ENCODE measurements at regions not wholly inside any gene's neighbourhood (a gene's known extent, or its start where the extent isn't known, plus 50 kb on each side); places are given as distances from the start of the nearest gene placed in this dataset.

DNA sequence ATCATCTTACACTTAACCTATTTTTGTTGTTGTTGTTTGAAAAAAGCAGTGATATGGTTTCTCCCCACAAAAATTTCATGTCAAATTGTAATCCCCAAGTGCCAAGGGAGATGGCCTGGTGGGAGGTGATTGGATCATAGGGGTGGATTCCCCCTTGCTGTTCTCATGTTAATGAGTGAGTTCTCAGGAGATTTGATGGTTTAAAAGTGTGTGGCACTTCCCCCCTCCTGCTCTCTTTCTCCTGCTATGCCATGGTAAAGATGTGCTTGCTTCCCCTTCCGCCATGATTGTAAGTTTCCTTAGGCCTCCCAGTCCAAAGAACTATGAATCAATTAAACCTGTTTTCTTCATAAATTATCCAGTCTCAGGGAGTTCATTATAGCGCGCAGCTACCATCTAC is 1362.7 kb upstream of the FAM98A start:
- Histone ChIP-seq H3K9me3 (ENCODE audit: low read length) (no peaks in the 10 kb centered on the region), H3F3A (ENCODE audit: insufficient read depth, low read length, poor library complexity, severe bottlenecking) (no peaks in the 10 kb centered on the region), H3K27ac (ENCODE audit: low read length) (no peak overlapping the region), H3K36me3 (ENCODE audit: insufficient read depth, low read length) (no peaks in the 10 kb centered on the region), H3K27me3 (ENCODE audit: insufficient read depth, low read depth, low read length) (no peaks in the 10 kb centered on the region), H2AFZ (ENCODE audit: low read depth, low read length) (no peak overlapping the region), H3K9ac (ENCODE audit: low read length) (no peak overlapping the region), H3K4me2 (ENCODE audit: low read length) (no peak overlapping the region), H3K4me3 (ENCODE audit: low read length) (no peak overlapping the region), H4K20me1 (ENCODE audit: insufficient read depth) (no peaks in the 10 kb centered on the region), H3K9me2 (ENCODE audit: insufficient read depth, low read length) (no peaks in the 10 kb centered on the region), H3K79me2 (replicated peaks; ENCODE audit: insufficient read depth, low read length) (no peaks in the 10 kb centered on the region)
- no peak for TF ChIP-seq EP300 (conservative IDR thresholded peaks at IDR 0.05; ENCODE audit: poor library complexity, severe bottlenecking)
- no peak for TF ChIP-seq EZH2 (IDR thresholded peaks at IDR 0.05; ENCODE audit: borderline replicate concordance, insufficient read depth, low read length, poor library complexity, severe bottlenecking)
- TF ChIP-seq RAD21 (conservative IDR thresholded peaks at IDR 0.05) = no peak
- no peak for TF ChIP-seq MXI1 (conservative IDR thresholded peaks at IDR 0.05; ENCODE audit: poor library complexity, severe bottlenecking)
- TF ChIP-seq, protein P1, sequence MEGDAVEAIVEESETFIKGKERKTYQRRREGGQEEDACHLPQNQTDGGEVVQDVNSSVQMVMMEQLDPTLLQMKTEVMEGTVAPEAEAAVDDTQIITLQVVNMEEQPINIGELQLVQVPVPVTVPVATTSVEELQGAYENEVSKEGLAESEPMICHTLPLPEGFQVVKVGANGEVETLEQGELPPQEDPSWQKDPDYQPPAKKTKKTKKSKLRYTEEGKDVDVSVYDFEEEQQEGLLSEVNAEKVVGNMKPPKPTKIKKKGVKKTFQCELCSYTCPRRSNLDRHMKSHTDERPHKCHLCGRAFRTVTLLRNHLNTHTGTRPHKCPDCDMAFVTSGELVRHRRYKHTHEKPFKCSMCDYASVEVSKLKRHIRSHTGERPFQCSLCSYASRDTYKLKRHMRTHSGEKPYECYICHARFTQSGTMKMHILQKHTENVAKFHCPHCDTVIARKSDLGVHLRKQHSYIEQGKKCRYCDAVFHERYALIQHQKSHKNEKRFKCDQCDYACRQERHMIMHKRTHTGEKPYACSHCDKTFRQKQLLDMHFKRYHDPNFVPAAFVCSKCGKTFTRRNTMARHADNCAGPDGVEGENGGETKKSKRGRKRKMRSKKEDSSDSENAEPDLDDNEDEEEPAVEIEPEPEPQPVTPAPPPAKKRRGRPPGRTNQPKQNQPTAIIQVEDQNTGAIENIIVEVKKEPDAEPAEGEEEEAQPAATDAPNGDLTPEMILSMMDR (IDR thresholded peaks at IDR 0.05; ENCODE audit: poor library complexity, severe bottlenecking) = no peak
- TF ChIP-seq POLR2AphosphoS5 (IDR thresholded peaks at IDR 0.05) = no peak
- no peak for TF ChIP-seq SMC3 (conservative IDR thresholded peaks at IDR 0.05; ENCODE audit: poor library complexity)
- TF ChIP-seq, protein P2, sequence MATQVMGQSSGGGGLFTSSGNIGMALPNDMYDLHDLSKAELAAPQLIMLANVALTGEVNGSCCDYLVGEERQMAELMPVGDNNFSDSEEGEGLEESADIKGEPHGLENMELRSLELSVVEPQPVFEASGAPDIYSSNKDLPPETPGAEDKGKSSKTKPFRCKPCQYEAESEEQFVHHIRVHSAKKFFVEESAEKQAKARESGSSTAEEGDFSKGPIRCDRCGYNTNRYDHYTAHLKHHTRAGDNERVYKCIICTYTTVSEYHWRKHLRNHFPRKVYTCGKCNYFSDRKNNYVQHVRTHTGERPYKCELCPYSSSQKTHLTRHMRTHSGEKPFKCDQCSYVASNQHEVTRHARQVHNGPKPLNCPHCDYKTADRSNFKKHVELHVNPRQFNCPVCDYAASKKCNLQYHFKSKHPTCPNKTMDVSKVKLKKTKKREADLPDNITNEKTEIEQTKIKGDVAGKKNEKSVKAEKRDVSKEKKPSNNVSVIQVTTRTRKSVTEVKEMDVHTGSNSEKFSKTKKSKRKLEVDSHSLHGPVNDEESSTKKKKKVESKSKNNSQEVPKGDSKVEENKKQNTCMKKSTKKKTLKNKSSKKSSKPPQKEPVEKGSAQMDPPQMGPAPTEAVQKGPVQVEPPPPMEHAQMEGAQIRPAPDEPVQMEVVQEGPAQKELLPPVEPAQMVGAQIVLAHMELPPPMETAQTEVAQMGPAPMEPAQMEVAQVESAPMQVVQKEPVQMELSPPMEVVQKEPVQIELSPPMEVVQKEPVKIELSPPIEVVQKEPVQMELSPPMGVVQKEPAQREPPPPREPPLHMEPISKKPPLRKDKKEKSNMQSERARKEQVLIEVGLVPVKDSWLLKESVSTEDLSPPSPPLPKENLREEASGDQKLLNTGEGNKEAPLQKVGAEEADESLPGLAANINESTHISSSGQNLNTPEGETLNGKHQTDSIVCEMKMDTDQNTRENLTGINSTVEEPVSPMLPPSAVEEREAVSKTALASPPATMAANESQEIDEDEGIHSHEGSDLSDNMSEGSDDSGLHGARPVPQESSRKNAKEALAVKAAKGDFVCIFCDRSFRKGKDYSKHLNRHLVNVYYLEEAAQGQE (IDR thresholded peaks at IDR 0.05; ENCODE audit: borderline replicate concordance) = no peak
- no peak for TF ChIP-seq TAF1 (IDR thresholded peaks at IDR 0.05; ENCODE audit: low read depth)

DNA sequence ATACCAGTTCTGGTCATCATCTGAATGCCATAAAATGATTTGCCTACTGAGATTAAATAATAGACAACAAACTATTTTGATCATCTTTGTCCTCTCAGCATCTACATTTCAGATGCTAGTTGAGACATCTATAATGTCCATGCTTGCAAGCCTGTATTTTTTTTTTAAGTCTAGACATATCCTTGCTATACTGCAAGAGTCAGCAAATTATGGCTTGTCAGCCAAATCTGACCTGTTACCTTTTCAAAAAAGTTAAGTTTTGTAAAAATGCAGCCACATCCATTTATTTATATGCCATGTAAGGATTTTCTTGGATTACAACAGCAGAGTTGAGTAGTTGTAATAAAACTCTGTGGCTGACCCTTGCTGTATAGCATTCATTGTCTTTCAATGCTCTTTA is 1355.7 kb upstream of the FAM98A start:
- Histone ChIP-seq H3K27me3 (ENCODE audit: insufficient read depth, low read depth, low read length) (no peaks in the 10 kb centered on the region), H3K27ac (ENCODE audit: low read length) (no peak overlapping the region), H4K20me1 (ENCODE audit: insufficient read depth) (no peaks in the 10 kb centered on the region), H3K9ac (ENCODE audit: low read length) (no peak overlapping the region), H3K36me3 (ENCODE audit: insufficient read depth, low read length) (no peaks in the 10 kb centered on the region), H3K4me3 (ENCODE audit: low read length) (no peak overlapping the region), H3K9me2 (ENCODE audit: insufficient read depth, low read length) (no peaks in the 10 kb centered on the region), H3F3A (ENCODE audit: insufficient read depth, low read length, poor library complexity, severe bottlenecking) (no peaks in the 10 kb centered on the region), H2AFZ (ENCODE audit: low read depth, low read length) (no peak overlapping the region), H3K9me3 (ENCODE audit: low read length) (no peaks in the 10 kb centered on the region), H3K4me2 (ENCODE audit: low read length) (no peak overlapping the region), H3K79me2 (replicated peaks; ENCODE audit: insufficient read depth, low read length) (no peaks in the 10 kb centered on the region)
- TF ChIP-seq RAD21 (conservative IDR thresholded peaks at IDR 0.05) (no peak), EZH2 (IDR thresholded peaks at IDR 0.05; ENCODE audit: borderline replicate concordance, insufficient read depth, low read length, poor library complexity, severe bottlenecking) (no peak), POLR2AphosphoS5 (IDR thresholded peaks at IDR 0.05) (no peak), TAF1 (IDR thresholded peaks at IDR 0.05; ENCODE audit: low read depth) (no peak), SMC3 (conservative IDR thresholded peaks at IDR 0.05; ENCODE audit: poor library complexity) (no peak), MXI1 (conservative IDR thresholded peaks at IDR 0.05; ENCODE audit: poor library complexity, severe bottlenecking) (no peak), EP300 (conservative IDR thresholded peaks at IDR 0.05; ENCODE audit: poor library complexity, severe bottlenecking) (no peak)
- TF ChIP-seq, protein P1 (IDR thresholded peaks at IDR 0.05; ENCODE audit: poor library complexity, severe bottlenecking) = no peak
- TF ChIP-seq, protein P2 (IDR thresholded peaks at IDR 0.05; ENCODE audit: borderline replicate concordance) = no peak
